ENCODE measurements at regions not wholly inside any gene's neighbourhood (a gene's known extent, or its start where the extent isn't known, plus 50 kb on each side); places are given as distances from the start of the nearest gene placed in this dataset.
A peak's percentile ranks its signal among the peaks of the same experiment; 100 is the strongest.

- peak; percentile 63 for DNase-seq
These were observed 200.3 kb upstream of the FAM83B start for GRCh38 chr6:54646069-54646950.

- no peak for DNase-seq
These were observed 199.5 kb upstream of the FAM83B start for GRCh38 chr6:54646951-54647664.

GRCh38 chr6:54654381-54654780, 192.2 kb upstream of the FAM83B start:
- DNase-seq = no peak

GRCh38 chr6:54655162-54655561, 191.4 kb upstream of the FAM83B start:
- DNase-seq = no peak

- DNase-seq = no peak
These were observed 181.3 kb upstream of the FAM83B start for GRCh38 chr6:54665278-54665677.

GRCh38 chr6:54680531-54680930, 166.0 kb upstream of the FAM83B start:
- DNase-seq = no peak

GRCh38 chr6:54681267-54681666, 165.3 kb upstream of the FAM83B start:
- no peak for DNase-seq

- DNase-seq = peak; percentile 38
These were observed 164.6 kb upstream of the FAM83B start for GRCh38 chr6:54681987-54682386.

- no peak for DNase-seq
These were observed 157.0 kb upstream of the FAM83B start for GRCh38 chr6:54689620-54690019.

GRCh38 chr6:54690596-54690995, 156.0 kb upstream of the FAM83B start:
- no peak for DNase-seq

- DNase-seq = no peak
These were observed 151.5 kb upstream of the FAM83B start for GRCh38 chr6:54694928-54695532.

- DNase-seq = no peak
These were observed 150.8 kb upstream of the FAM83B start for GRCh38 chr6:54695815-54696214.

- DNase-seq = peak; percentile 55
These were observed 149.1 kb upstream of the FAM83B start for GRCh38 chr6:54697424-54697823.

- no peak for DNase-seq
These were observed 147.6 kb upstream of the FAM83B start for GRCh38 chr6:54698974-54699373.

GRCh38 chr6:54700158-54700557, 146.4 kb upstream of the FAM83B start:
- DNase-seq = no peak

- DNase-seq = no peak
These were observed 143.8 kb upstream of the FAM83B start for GRCh38 chr6:54702772-54703171.

GRCh38 chr6:54706391-54706790, 140.2 kb upstream of the FAM83B start:
- peak; percentile 55 for DNase-seq

- DNase-seq = no peak
These were observed 139.5 kb upstream of the FAM83B start for GRCh38 chr6:54706844-54707605.

- DNase-seq = no peak
These were observed 136.1 kb upstream of the FAM83B start for GRCh38 chr6:54710456-54710855.

- DNase-seq = no peak
These were observed 130.6 kb upstream of the FAM83B start for GRCh38 chr6:54716010-54716409.

- peak; percentile 74 for DNase-seq
These were observed 129.7 kb upstream of the FAM83B start for GRCh38 chr6:54716877-54717276.

- DNase-seq = peak; percentile 31
These were observed 128.6 kb upstream of the FAM83B start for GRCh38 chr6:54717849-54718455.

All from fibroblast of skin of abdomen (primary cell).